ENCODE measurements at regions not wholly inside any gene's neighbourhood (a gene's known extent, or its start where the extent isn't known, plus 50 kb on each side); places are given as distances from the start of the nearest gene placed in this dataset.
"Not testable (repeated sequence)": the region's sequence is repeated elsewhere in the genome, so short reads cannot be mapped to it uniquely, and the experiment has no call there.

DNA sequence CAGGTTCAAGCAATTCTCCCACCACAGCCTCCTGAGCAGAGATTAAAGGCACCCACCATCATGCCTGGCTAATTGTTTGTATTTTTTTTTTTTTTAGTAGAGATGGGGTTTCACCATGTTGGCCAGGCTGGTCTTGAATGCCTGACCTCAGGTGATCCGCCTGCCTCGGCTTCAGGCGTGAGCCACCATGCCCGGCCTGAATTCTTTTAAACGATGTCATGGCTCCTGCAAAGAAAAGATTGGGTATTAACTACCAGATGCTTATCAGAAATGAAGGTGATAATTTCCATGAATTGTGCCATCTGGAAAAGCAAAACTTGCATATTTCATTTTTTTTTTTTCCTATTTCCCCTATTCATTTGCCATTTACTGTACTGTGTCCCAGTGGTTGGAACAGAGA lies 195.7 kb upstream of the IGFBP7 start:
- H3K36me3 Mint-ChIP-seq (ENCODE audit: insufficient read depth) = no peaks in the 10 kb centered on the region
- no peak overlapping the region for H3K4me3 Mint-ChIP-seq
- no peaks in the 10 kb centered on the region for H3K4me1 Mint-ChIP-seq
- no peaks in the 10 kb centered on the region for H3K27me3 Mint-ChIP-seq
- DNase-seq (ENCODE audit: low spot score in 2 of 2) = no peak
- peaks cover 10% of the 10 kb centered on the region for H3K9me3 Mint-ChIP-seq
- no peak overlapping the region for H3K27ac Mint-ChIP-seq (ENCODE audit: low read depth)
- ATAC-seq (replicated peaks; ENCODE audit: extremely low read depth, poor library complexity, severe bottlenecking) = no peak

DNA sequence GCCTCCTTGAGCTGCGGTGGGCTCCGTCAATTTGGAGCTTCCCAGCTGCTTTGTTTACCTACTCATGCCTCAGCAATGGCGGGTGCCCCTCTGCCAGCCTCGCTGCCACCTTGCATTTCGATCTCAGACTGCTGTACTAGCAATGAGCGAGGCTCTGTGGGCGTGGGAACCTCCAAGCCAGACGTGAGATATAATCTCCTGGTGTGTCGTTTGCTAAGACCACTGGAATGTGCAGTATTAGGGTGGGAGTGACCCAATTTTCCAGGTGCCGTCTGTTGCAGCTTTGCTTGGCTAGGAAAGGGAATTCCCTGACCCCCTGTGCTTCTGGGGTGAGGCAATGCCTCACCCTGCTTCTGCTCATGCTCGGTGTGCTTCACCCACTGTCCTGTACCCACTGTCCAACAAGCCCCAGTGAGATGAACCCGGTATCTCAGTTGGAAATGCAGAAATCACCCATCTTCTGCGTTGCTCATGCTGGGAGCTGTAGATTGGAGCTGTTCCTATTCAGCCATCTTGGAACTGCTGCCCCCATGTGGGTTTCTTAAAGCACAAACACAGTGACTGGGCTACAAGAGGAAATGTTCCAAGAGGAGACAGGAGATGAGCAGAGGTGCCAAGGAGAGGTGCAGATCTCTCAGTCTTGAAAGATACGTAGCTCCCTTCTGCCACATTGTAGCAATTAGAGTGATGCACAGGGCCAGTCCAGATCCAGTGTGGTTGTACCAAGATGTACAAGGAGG lies 193.0 kb upstream of the IGFBP7 start:
- Mint-ChIP-seq H3K27ac (ENCODE audit: low read depth) (no peak overlapping the region), H3K4me3 (no peak overlapping the region), H3K4me1 (no peaks in the 10 kb centered on the region), H3K27me3 (no peaks in the 10 kb centered on the region), H3K9me3 (peaks cover 10% of the 10 kb centered on the region), H3K36me3 (ENCODE audit: insufficient read depth) (peaks cover 2% of the 10 kb centered on the region)
- no peak for ATAC-seq (replicated peaks; ENCODE audit: extremely low read depth, poor library complexity, severe bottlenecking)
- DNase-seq (ENCODE audit: low spot score in 2 of 2) = no peak

DNA sequence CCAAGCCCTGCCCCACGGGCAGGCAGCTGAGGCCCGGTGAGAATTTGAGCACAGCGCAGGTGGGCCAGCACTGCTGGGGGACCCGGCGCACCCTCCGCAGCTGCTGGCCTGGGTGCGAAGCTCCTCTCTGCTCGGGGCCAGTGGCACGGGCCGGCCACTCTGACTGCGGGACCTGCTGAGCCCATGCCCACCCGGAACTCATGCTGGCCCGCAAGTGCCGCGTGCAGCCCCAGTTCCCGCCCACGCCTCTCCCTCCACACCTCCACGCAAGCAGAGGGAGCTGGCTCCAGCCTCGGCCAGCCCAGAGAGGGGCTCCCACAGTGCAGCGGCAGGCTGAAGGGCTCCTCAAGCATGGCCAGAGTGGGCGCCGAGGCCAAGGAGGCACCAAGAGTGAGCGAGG lies 190.1 kb upstream of the IGFBP7 start:
- DNase-seq (ENCODE audit: low spot score in 2 of 2); H3K4me3 Mint-ChIP-seq; H3K4me1 Mint-ChIP-seq; H3K36me3 Mint-ChIP-seq (ENCODE audit: insufficient read depth); ATAC-seq (replicated peaks; ENCODE audit: extremely low read depth, poor library complexity, severe bottlenecking); H3K9me3 Mint-ChIP-seq; H3K27ac Mint-ChIP-seq (ENCODE audit: low read depth); H3K27me3 Mint-ChIP-seq: not testable (repeated sequence)

DNA sequence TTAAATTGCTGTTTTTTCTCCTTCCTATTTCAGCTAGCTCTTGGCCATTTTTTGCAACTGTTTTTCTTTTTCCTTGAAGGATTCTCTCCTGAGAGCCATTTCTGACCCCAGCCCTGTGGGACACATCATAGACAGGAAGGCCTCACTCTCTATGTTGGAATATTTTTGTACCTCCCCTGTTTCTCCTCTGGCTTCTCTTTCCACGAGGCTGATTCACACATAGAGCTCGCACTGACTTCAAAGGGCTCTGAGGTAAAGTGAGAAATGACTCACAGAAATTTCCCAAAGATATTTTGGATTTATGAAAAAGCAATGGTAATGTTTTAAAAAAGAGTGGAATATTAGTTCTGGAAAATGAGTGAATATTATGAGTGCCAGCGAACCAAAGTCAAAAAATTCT lies 181.7 kb upstream of the IGFBP7 start:
- Mint-ChIP-seq H3K4me3 (no peak overlapping the region), H3K27me3 (no peaks in the 10 kb centered on the region), H3K4me1 (no peaks in the 10 kb centered on the region), H3K27ac (ENCODE audit: low read depth) (no peak overlapping the region), H3K36me3 (ENCODE audit: insufficient read depth) (no peaks in the 10 kb centered on the region), H3K9me3 (no peaks in the 10 kb centered on the region)
- DNase-seq (ENCODE audit: low spot score in 2 of 2) (no peak), ATAC-seq (replicated peaks; ENCODE audit: extremely low read depth, poor library complexity, severe bottlenecking) (no peak)

DNA sequence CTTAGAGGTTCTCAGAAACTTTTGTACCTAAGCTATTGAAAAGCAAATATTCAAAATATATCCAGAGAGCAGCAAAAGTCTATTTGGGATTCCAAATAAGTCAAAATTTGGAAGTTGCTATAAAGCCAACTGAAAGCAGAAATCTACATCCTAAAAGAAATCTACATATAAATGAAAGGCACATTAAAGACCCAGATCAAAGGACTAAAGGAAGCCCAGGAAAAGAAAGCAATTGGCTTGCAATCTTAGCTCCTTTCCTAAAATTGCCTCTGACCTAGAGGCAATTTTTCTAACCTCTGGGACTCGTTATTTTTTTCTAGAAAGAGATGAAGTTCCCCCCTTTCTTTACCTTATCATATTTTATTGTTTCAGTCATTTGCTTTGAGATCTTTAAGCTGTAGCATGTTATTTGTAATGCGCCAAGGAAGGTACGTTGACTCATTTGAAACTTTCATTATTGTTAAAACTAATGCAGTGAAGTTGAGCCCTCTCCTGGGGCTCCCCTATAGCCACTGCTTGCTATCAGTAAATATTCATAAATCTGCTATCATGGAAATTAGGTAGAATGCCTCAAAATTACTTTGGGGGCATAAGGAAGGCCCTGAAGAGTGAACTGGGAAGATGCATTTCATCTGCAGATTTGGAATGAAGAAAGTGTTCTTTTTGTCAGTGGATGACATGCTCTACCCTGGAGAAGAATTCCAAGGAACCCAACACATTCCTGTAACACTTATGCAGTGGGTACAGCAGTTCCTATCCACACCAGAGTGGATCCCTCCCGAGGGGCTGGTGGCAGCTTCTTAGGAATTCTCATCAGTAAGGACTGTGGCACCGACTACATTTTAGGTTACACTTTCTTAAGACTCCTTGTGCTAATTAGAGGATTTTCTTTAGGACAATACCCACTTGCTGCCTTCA lies 177.8 kb upstream of the IGFBP7 start:
- Mint-ChIP-seq H3K27me3 (no peaks in the 10 kb centered on the region), H3K4me1 (no peaks in the 10 kb centered on the region), H3K36me3 (ENCODE audit: insufficient read depth) (no peaks in the 10 kb centered on the region), H3K4me3 (no peak overlapping the region), H3K27ac (ENCODE audit: low read depth) (no peak overlapping the region), H3K9me3 (no peaks in the 10 kb centered on the region)
- ATAC-seq (replicated peaks; ENCODE audit: extremely low read depth, poor library complexity, severe bottlenecking) = no peak
- DNase-seq (ENCODE audit: low spot score in 2 of 2) = no peak

DNA sequence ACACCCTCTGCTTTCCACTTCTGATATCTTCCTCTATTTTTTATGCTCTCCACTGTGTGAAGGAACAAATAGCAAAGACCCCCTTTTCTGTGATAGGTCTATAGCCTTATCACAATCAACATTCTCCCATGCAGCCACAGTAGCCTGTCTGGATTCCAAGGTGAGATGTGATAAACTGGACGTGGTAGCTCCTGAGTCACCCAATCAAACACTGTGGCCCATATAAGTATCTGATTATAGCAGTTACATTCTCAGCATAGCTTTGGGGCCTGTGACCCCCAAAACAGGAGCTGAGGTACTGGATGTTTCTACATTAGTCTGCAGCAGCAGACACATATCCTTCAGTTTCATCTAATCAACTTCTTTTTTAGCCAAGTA lies 172.7 kb upstream of the IGFBP7 start:
- Mint-ChIP-seq H3K9me3 (no peaks in the 10 kb centered on the region), H3K27ac (ENCODE audit: low read depth) (no peak overlapping the region), H3K36me3 (ENCODE audit: insufficient read depth) (no peaks in the 10 kb centered on the region), H3K27me3 (no peaks in the 10 kb centered on the region), H3K4me3 (no peak overlapping the region), H3K4me1 (no peaks in the 10 kb centered on the region)
- DNase-seq (ENCODE audit: low spot score in 2 of 2) (no peak), ATAC-seq (replicated peaks; ENCODE audit: extremely low read depth, poor library complexity, severe bottlenecking) (no peak)

DNA sequence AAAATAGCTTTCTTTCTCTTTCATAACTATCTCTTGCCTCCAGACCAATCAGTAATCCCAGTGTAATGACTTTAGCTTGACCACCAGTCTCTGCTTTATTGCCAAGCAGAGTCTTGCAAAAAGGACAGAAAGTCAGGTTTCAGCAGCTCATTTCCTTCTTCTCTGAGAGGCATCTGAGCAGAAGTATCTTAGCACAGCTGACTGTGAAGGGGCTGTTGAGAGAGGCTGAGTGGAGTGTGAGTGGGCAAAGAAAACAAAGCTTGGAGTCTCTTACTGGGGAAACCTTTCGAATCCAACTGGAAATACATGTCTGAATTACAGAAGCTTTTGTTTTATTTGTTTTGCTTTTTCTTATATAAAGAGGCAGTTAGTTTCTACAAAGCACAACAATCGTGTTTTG lies 170.3 kb upstream of the IGFBP7 start:
- H3K4me1 Mint-ChIP-seq = no peaks in the 10 kb centered on the region
- no peak overlapping the region for H3K4me3 Mint-ChIP-seq
- no peaks in the 10 kb centered on the region for H3K27me3 Mint-ChIP-seq
- ATAC-seq (replicated peaks; ENCODE audit: extremely low read depth, poor library complexity, severe bottlenecking) (no peak), DNase-seq (ENCODE audit: low spot score in 2 of 2) (no peak)
- H3K27ac Mint-ChIP-seq (ENCODE audit: low read depth) = no peak overlapping the region
- H3K9me3 Mint-ChIP-seq = no peaks in the 10 kb centered on the region
- H3K36me3 Mint-ChIP-seq (ENCODE audit: insufficient read depth) = no peaks in the 10 kb centered on the region

DNA sequence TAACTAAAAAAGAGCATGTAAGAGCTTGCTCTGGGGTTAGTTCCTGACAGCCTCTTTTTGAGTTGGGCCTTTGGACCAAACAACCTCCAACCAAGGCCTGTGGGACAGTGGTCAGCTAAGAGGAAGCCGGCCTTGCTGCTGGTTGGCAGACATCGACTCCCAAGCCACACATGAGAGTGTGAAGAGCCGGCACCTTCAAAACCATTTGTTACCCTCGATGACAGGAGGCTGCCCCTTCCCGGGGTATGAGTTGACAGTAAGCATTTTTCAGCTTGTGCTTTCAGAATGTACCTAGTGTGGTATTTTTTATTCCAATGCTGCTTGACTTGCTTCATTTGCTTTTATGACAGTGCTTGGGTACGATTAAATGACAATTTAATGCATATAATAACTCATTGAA lies 168.6 kb upstream of the IGFBP7 start:
- Mint-ChIP-seq H3K9me3 (no peaks in the 10 kb centered on the region), H3K36me3 (ENCODE audit: insufficient read depth) (no peaks in the 10 kb centered on the region), H3K27ac (ENCODE audit: low read depth) (no peak overlapping the region), H3K27me3 (no peaks in the 10 kb centered on the region), H3K4me3 (no peak overlapping the region), H3K4me1 (no peaks in the 10 kb centered on the region)
- DNase-seq (ENCODE audit: low spot score in 2 of 2) (no peak), ATAC-seq (replicated peaks; ENCODE audit: extremely low read depth, poor library complexity, severe bottlenecking) (no peak)

DNA sequence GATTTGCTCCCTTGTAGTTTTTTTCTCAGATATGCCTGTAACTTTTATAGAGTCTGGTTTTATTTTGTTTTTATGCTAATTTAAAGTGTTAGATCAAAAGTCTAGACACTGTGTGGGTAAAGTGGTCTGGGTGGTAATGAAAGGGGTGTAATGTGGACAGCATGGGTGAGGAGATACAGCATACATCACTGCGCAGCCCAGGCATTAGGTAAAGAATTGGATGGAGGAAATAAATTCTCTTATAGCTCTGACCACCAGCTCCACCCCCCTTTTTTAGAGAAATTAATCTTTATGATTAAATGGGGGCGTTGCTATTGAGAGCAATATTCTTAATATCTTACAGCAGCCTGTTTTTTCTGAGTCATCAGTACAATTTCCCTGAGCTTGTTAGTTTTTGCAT lies 163.9 kb upstream of the IGFBP7 start:
- no peak overlapping the region for H3K27ac Mint-ChIP-seq (ENCODE audit: low read depth)
- no peak for ATAC-seq (replicated peaks; ENCODE audit: extremely low read depth, poor library complexity, severe bottlenecking)
- H3K4me3 Mint-ChIP-seq = no peak overlapping the region
- H3K4me1 Mint-ChIP-seq = no peaks in the 10 kb centered on the region
- no peaks in the 10 kb centered on the region for H3K36me3 Mint-ChIP-seq (ENCODE audit: insufficient read depth)
- H3K9me3 Mint-ChIP-seq = no peaks in the 10 kb centered on the region
- DNase-seq (ENCODE audit: low spot score in 2 of 2) = no peak
- H3K27me3 Mint-ChIP-seq = no peaks in the 10 kb centered on the region

DNA sequence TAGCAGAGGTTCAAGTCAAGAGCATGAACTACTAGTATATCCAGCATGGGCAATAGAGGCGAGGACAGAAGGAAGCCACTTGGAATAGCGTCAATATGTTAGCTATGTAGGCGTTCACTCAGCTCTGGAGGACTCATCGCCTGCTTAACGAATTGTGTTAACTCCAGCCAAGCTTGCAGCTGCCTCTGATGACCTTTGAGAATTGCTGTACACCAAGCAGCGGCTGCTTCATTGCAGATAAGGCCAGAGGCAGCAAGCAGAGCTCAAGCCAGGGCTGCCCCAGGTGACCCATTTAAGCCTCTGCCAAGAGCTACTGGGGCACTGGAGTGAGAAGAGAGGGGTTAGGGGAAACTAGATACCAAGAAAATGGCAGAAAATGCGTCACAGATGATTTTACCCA lies 160.2 kb upstream of the IGFBP7 start:
- Mint-ChIP-seq H3K9me3 (no peaks in the 10 kb centered on the region), H3K36me3 (ENCODE audit: insufficient read depth) (no peaks in the 10 kb centered on the region), H3K4me1 (no peaks in the 10 kb centered on the region), H3K4me3 (no peak overlapping the region), H3K27ac (ENCODE audit: low read depth) (no peak overlapping the region), H3K27me3 (no peaks in the 10 kb centered on the region)
- no peak for ATAC-seq (replicated peaks; ENCODE audit: extremely low read depth, poor library complexity, severe bottlenecking)
- DNase-seq (ENCODE audit: low spot score in 2 of 2) = no peak

DNA sequence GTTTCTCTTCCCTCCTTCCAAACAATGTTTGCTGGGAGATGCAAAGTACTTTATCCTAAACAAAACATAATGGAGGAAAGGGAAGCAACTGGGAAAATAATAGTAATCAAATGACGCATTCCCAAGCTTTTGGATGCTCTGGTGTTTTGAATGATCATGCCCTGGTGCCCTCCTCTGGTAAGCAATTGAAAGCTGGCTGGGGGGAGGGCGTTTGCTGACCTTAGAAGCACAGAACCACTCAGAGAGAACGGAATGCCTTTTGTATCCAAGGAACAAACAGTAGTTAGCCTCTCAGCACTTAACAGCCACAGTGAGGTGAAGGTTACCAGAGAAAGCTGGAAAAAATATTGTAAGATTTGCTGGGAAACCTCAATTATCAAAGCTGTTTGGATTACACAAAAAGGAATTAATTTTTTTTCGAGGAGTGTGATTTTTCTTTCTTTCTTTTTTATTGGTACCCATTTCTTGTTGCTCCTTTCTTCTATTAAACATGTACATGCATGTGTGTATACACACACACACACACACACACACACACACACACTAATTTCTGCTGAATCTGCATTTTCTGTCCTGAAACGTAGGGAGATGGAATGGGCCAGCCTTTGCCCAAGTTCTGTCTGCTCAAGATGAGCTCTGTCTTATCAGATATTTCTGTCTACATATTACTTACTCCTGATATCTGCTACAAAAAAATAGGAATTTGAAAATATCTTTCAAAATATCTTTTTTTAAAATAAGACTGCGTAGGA lies 155.8 kb upstream of the IGFBP7 start:
- no peaks in the 10 kb centered on the region for H3K4me1 Mint-ChIP-seq
- H3K9me3 Mint-ChIP-seq = peaks cover 10% of the 10 kb centered on the region
- no peak for ATAC-seq (replicated peaks; ENCODE audit: extremely low read depth, poor library complexity, severe bottlenecking)
- no peak overlapping the region for H3K4me3 Mint-ChIP-seq
- no peak for DNase-seq (ENCODE audit: low spot score in 2 of 2)
- H3K27ac Mint-ChIP-seq (ENCODE audit: low read depth) = no peak overlapping the region
- no peaks in the 10 kb centered on the region for H3K36me3 Mint-ChIP-seq (ENCODE audit: insufficient read depth)
- no peaks in the 10 kb centered on the region for H3K27me3 Mint-ChIP-seq

DNA sequence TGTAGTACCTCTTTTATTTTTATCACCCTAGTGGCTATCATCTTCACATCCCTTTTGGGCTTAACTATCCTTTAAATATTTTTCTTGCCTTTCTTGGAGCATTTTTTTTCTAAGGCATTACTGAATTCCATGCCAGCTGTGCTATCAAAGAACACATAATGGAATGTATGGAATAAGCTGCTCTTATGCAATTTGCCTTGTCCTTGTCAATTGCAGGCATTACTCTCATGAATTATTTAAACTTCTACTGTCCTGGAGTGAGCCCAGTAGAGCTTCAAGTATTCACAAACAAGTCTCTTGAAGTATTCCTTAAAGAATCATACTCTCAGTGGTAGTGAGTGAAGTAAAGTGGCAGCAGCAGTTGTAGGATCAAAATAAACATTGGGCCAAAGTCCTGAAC lies 144.6 kb upstream of the IGFBP7 start:
- Mint-ChIP-seq H3K4me1 (no peaks in the 10 kb centered on the region), H3K36me3 (ENCODE audit: insufficient read depth) (no peaks in the 10 kb centered on the region), H3K4me3 (no peak overlapping the region), H3K27ac (ENCODE audit: low read depth) (no peak overlapping the region), H3K9me3 (no peaks in the 10 kb centered on the region), H3K27me3 (no peaks in the 10 kb centered on the region)
- ATAC-seq (replicated peaks; ENCODE audit: extremely low read depth, poor library complexity, severe bottlenecking) (no peak), DNase-seq (ENCODE audit: low spot score in 2 of 2) (no peak)

Measured in central memory CD8-positive, alpha-beta T cell (primary cell).